HEK293T (cell line): ENCODE measurements at regions not wholly inside any gene's neighbourhood (a gene's known extent, or its start where the extent isn't known, plus 50 kb on each side); places are given as distances from the start of the nearest gene placed in this dataset.

Experiments used
- ELF4 ChIP-seq: fragments of 450-650 bp; IDR thresholded peaks from 2 replicates; pipeline ENCODE4 v1.6.1; 2017; ENCODE audit warnings: antibody characterized with exemption
- FOXA1 ChIP-seq: fragments of 450-650 bp; IDR thresholded peaks from 2 replicates; pipeline ENCODE4 v1.6.1; 2016; ENCODE audit warnings: mild to moderate bottlenecking
- FOXM1 ChIP-seq: fragments of 450-650 bp; IDR thresholded peaks from 2 replicates; pipeline ENCODE4 v1.6.1; 2017; ENCODE audit warnings: mild to moderate bottlenecking, borderline replicate concordance
- L3MBTL2 ChIP-seq: fragments of 450-650 bp; conservative IDR thresholded peaks from 2 replicates; pipeline ENCODE4 v1.6.1; 2016; ENCODE audit warnings: mild to moderate bottlenecking
- NFRKB ChIP-seq: fragments of 450-650 bp; IDR thresholded peaks from 2 replicates; pipeline ENCODE4 v1.6.1; 2016; ENCODE audit warnings: mild to moderate bottlenecking, moderate library complexity
- SP1 ChIP-seq: fragments of 450-650 bp; IDR thresholded peaks from 2 replicates; pipeline ENCODE4 v1.6.1; 2017
- SUZ12 ChIP-seq: fragments of 450-650 bp; IDR thresholded peaks from 2 replicates; pipeline ENCODE4 v1.6.1; 2016; ENCODE audit warnings: mild to moderate bottlenecking
- TARDBP ChIP-seq: fragments of 450-650 bp; IDR thresholded peaks from 2 replicates; pipeline ENCODE4 v1.6.1; 2016
- TF ChIP-seq, protein P1 (sequence below): fragments of 450-650 bp; IDR thresholded peaks from 2 replicates; pipeline ENCODE4 v1.6.1; 2016

DNA sequence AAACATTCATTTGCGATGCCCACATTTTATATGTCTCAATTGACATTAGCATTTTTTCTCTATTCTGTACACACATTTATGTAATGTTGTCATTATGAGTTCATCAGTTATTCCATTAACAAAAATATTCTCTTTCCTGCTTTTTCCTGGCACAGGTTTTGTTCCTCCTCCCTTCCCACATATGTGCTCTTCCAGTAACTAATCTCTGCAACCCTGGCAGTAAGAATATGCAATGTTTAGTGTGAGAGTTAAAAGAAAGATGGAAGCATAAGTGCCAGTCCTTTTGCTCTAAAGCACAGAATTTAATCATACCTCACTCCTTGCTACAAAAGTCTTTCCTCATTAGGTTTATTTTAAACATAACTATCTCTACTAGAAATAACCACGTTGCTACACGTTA lies 155.8 kb upstream of the ERBB4 start:
- TF ChIP-seq SUZ12 (no peak), TARDBP (no peak), SP1 (no peak), FOXM1 (no peak), FOXA1 (no peak), L3MBTL2 (no peak), ELF4 (no peak), NFRKB (no peak)
- TF ChIP-seq, protein P1, sequence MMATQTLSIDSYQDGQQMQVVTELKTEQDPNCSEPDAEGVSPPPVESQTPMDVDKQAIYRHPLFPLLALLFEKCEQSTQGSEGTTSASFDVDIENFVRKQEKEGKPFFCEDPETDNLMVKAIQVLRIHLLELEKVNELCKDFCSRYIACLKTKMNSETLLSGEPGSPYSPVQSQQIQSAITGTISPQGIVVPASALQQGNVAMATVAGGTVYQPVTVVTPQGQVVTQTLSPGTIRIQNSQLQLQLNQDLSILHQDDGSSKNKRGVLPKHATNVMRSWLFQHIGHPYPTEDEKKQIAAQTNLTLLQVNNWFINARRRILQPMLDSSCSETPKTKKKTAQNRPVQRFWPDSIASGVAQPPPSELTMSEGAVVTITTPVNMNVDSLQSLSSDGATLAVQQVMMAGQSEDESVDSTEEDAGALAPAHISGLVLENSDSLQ: no peak
